Adrenal gland (tissue), 9 donors: ENCODE measurements at regions not wholly inside any gene's neighbourhood (a gene's known extent, or its start where the extent isn't known, plus 50 kb on each side); places are given as distances from the start of the nearest gene placed in this dataset.

Experiments used
- DNase-seq, 7 donors: peaks; one replicate each; pipeline ENCODE4 v3.0.0-alpha.2; 2019 to 2020
- H3K27ac ChIP-seq, 5 donors: fragments of 200-600 bp; sonication (generic) in 4 of 5; 1 replicate in 3 of 5; 2 replicates in 2 of 5; pipeline versions ENCODE4 v1.5.1 to v1.8.0; 2016 to 2020; ENCODE audit warnings: mild to moderate bottlenecking in 1 of 5
- H3K27me3 ChIP-seq: fragments of 200-600 bp; 2 replicates; pipeline ENCODE4 v1.8.0; 2021
- H3K36me3 ChIP-seq, 2 donors: fragments of 200-600 bp; replicated peaks in 1 of 2; 1 replicate in 1 of 2; 2 replicates in 1 of 2; pipeline versions ENCODE4 v1.5.1 to v1.8.0; 2018 to 2022
- H3K4me1 ChIP-seq, 2 donors: fragments of 200-600 bp; replicated peaks in 1 of 2; 1 replicate in 1 of 2; 2 replicates in 1 of 2; pipeline versions ENCODE4 v1.5.1 to v1.8.0; 2018 to 2021
- H3K4me3 ChIP-seq, 4 donors: fragments of 200-600 bp; sonication (generic) in 3 of 4; one replicate each; pipeline ENCODE4 v1.5.1; 2016 to 2018
- H3K9me3 ChIP-seq, 3 donors: fragments of 200-600 bp; sonication (generic) in 1 of 3; replicated peaks in 1 of 3; 1 replicate in 2 of 3; 2 replicates in 1 of 3; pipeline versions ENCODE4 v1.5.1 to v1.8.0; 2016 to 2021
- CTCF ChIP-seq, 6 experiments: fragments of 450-650 bp in 4 of 6; fragments of 200-600 bp in 2 of 6; sonication (generic) in 1 of 6; IDR thresholded peaks; 1 replicate in 5 of 6; 2 replicates in 1 of 6; pipeline versions ENCODE4 v1.5.1 to v1.8.0; 2016 to 2021; ENCODE audit warnings: antibody characterized with exemption in 6 of 6, mild to moderate bottlenecking in 2 of 6, moderate library complexity in 1 of 6
- POLR2A ChIP-seq, 2 donors: fragments of 450-650 bp; IDR thresholded peaks; one replicate each; pipeline ENCODE4 v1.6.1; 2017; ENCODE audit warnings: antibody characterized with exemption in 2 of 2, mild to moderate bottlenecking in 2 of 2, moderate library complexity in 1 of 2
- WGBS, 4 donors: extraction: QIAGEN DNeasy Blood & Tissue Kit in 2 of 4; methylation state at CpG; one replicate each; pipeline versions ENCODE4 v1.1.5 to v1.1.7; 2013 to 2017; 5-methylcytosine and 5-hydroxymethylcytosine counted together
- intact Hi-C, 2 donors: fragments of 100-400 bp; cut with DNase I; formaldehyde crosslinking; loops; one replicate each; pipeline versions ENCODE4 v1.14.1 to v1.15.0; 2022 to 2023
- donor health status: healthy with polysubstance abuse.
- donor health status: Bipolar disorder and iron deficiency.
- donor health status: DM: yes; HTN: yes; CAD: no.
- donor health status: DM: no; HTN: no; CAD: no.
- donor health status: DM: no; HTN: no; CAD: no.

GRCh38 chr5:171614511-171614910, 171.1 kb upstream of the SMIM23 start:
- no peaks in the 10 kb centered on the region for H3K9me3 ChIP-seq
- DNase-seq = no peak
- TF ChIP-seq POLR2A (IDR thresholded peaks at IDR 0.05) (no peak), CTCF (IDR thresholded peaks at IDR 0.05) (no peak)
- no peak overlapping the region for H3K27ac ChIP-seq
- H3K4me1 ChIP-seq = no peaks in the 10 kb centered on the region
- intact Hi-C loops = no loop called here
- WGBS, 4 donors = 81 to 89% (median 88%) methylated on average over 1 to 5 of the region's 5 CpGs
- no peaks in the 10 kb centered on the region for H3K36me3 ChIP-seq
- H3K27me3 ChIP-seq = no peaks in the 10 kb centered on the region
- no peak overlapping the region for H3K4me3 ChIP-seq

- DNase-seq = no peak
- H3K27ac ChIP-seq = no peak overlapping the region
- no peak overlapping the region for H3K4me3 ChIP-seq
- intact Hi-C loops = no loop called here
- no peaks in the 10 kb centered on the region for H3K9me3 ChIP-seq
- H3K36me3 ChIP-seq = no peaks in the 10 kb centered on the region
- no peaks in the 10 kb centered on the region for H3K4me1 ChIP-seq
- no peaks in the 10 kb centered on the region for H3K27me3 ChIP-seq
- 73 to 77% (median 75%) methylated on average over 16 to 22 of the region's 22 CpGs for WGBS, 4 donors
- TF ChIP-seq CTCF (IDR thresholded peaks at IDR 0.05) = no peak
- no peak for TF ChIP-seq POLR2A (IDR thresholded peaks at IDR 0.05)
These were observed 170.5 kb upstream of the SMIM23 start for GRCh38 chr5:171614971-171615653.

- no peak overlapping the region for H3K27ac ChIP-seq
- H3K36me3 ChIP-seq = no peaks in the 10 kb centered on the region
- DNase-seq = no peak
- TF ChIP-seq CTCF (IDR thresholded peaks at IDR 0.05) (no peak), POLR2A (IDR thresholded peaks at IDR 0.05) (no peak)
- no peaks in the 10 kb centered on the region for H3K9me3 ChIP-seq
- H3K27me3 ChIP-seq = no peaks in the 10 kb centered on the region
- H3K4me3 ChIP-seq = no peak overlapping the region
- WGBS, 4 donors = 39 to 63% (median 47%) methylated on average over 9 to 22 of the region's 22 CpGs
- no peaks in the 10 kb centered on the region for H3K4me1 ChIP-seq
- intact Hi-C loops = no loop called here
These were observed 169.6 kb upstream of the SMIM23 start for GRCh38 chr5:171615705-171616640.

- Histone ChIP-seq H3K36me3 (no peaks in the 10 kb centered on the region), H3K4me1 (no peaks in the 10 kb centered on the region), H3K9me3 (no peaks in the 10 kb centered on the region), H3K27me3 (no peaks in the 10 kb centered on the region), H3K4me3 (no peak overlapping the region), H3K27ac (no peak overlapping the region)
- 86 to 92% (median 89%) methylated on average over 12 of the region's 12 CpGs for WGBS, 4 donors
- intact Hi-C loops = no loop called here
- no peak for TF ChIP-seq CTCF (IDR thresholded peaks at IDR 0.05)
- no peak for TF ChIP-seq POLR2A (IDR thresholded peaks at IDR 0.05)
- no peak for DNase-seq
These were observed 168.4 kb upstream of the SMIM23 start for GRCh38 chr5:171617266-171617665.
